MM.1S (cell line): ENCODE measurements at regions not wholly inside any gene's neighbourhood (a gene's known extent, or its start where the extent isn't known, plus 50 kb on each side); places are given as distances from the start of the nearest gene placed in this dataset.

Experiments
- DNase-seq: peaks from one replicate; pipeline ENCODE4 v3.0.0-alpha.2; 2015
- H2AFZ ChIP-seq: fragments of 300-600 bp; sonication (generic); 2 replicates; pipeline ENCODE4 v1.6.0; 2016; ENCODE audit warnings: antibody characterized with exemption, low read length
- H3F3A ChIP-seq: fragments of 300-600 bp; sonication (generic); 2 replicates; pipeline ENCODE4 v1.6.1; 2016; ENCODE audit warnings: mild to moderate bottlenecking, antibody characterized with exemption, low read length, moderate library complexity, mixed read lengths; ENCODE audit not compliant: insufficient read depth
- H3K27ac ChIP-seq: fragments of 300-600 bp; sonication (generic); 2 replicates; pipeline ENCODE4 v1.5.1; 2016; ENCODE audit warnings: mild to moderate bottlenecking, low read length
- H3K27me3 ChIP-seq: fragments of 300-600 bp; sonication (generic); replicated peaks from 2 replicates; pipeline ENCODE4 v1.6.0; 2016; ENCODE audit warnings: low read length; ENCODE audit not compliant: insufficient read depth
- H3K36me3 ChIP-seq: fragments of 300-600 bp; sonication (generic); replicated peaks from 2 replicates; pipeline ENCODE4 v1.6.1; 2016; ENCODE audit warnings: mild to moderate bottlenecking, low read length, mixed read lengths; ENCODE audit not compliant: insufficient read depth
- H3K4me1 ChIP-seq: fragments of 300-600 bp; sonication (generic); 2 replicates; pipeline ENCODE4 v1.6.1; 2016; ENCODE audit warnings: low read length, mixed read lengths
- H3K4me2 ChIP-seq: fragments of 300-600 bp; sonication (generic); 2 replicates; pipeline ENCODE4 v1.6.0; 2016; ENCODE audit warnings: low read depth, low read length
- H3K4me3 ChIP-seq: fragments of 300-600 bp; sonication (generic); 2 replicates; pipeline ENCODE4 v1.5.1; 2016; ENCODE audit warnings: low read length, mixed read lengths
- H3K79me2 ChIP-seq: fragments of 300-600 bp; sonication (generic); 2 replicates; pipeline ENCODE4 v1.6.1; 2016; ENCODE audit warnings: mixed run types, low read length, mixed read lengths
- H3K9ac ChIP-seq: fragments of 300-600 bp; sonication (generic); 2 replicates; pipeline ENCODE4 v1.6.1; 2016; ENCODE audit warnings: low read length, mixed read lengths
- H3K9me2 ChIP-seq: fragments of 300-600 bp; sonication (generic); replicated peaks from 2 replicates; pipeline ENCODE4 v1.6.1; 2016; ENCODE audit warnings: mild to moderate bottlenecking, low read length, mixed read lengths; ENCODE audit not compliant: insufficient read depth
- H3K9me3 ChIP-seq: fragments of 300-600 bp; sonication (generic); replicated peaks from 2 replicates; pipeline ENCODE4 v1.6.1; 2016; ENCODE audit warnings: mild to moderate bottlenecking, low read length, mixed read lengths; ENCODE audit not compliant: insufficient read depth
- H4K20me1 ChIP-seq: fragments of 300-600 bp; sonication (generic); 2 replicates; pipeline ENCODE4 v1.6.1; 2016; ENCODE audit warnings: mild to moderate bottlenecking, low read length, moderate library complexity, mixed read lengths; ENCODE audit not compliant: insufficient read depth
- EZH2 ChIP-seq: fragments of 300-600 bp; sonication (generic); optimal IDR thresholded peaks from 2 replicates; pipeline ENCODE3; 2017; ENCODE audit warnings: low read depth, mild to moderate bottlenecking, antibody characterized with exemption, low read length, mixed read lengths
- EZH2phosphoT487 ChIP-seq: fragments of 300-600 bp; sonication (generic); IDR thresholded peaks from 2 replicates; pipeline ENCODE4 v1.6.1; 2018; ENCODE audit warnings: antibody characterized with exemption, low read length
- TF ChIP-seq, protein P1 (sequence below): fragments of 300-600 bp; sonication (generic); IDR thresholded peaks from 2 replicates; pipeline ENCODE4 v1.5.1; 2016; ENCODE audit warnings: antibody characterized with exemption, low read length, mixed read lengths

GRCh38 chr12:27905285-27906126 is 67.0 kb downstream of the PTHLH start:
- no peak overlapping the region for H3K9ac ChIP-seq
- no peak overlapping the region for H3K4me2 ChIP-seq
- H3K36me3 ChIP-seq, result no peaks in the 10 kb centered on the region
- no peak overlapping the region for H2AFZ ChIP-seq
- no peaks in the 10 kb centered on the region for H3K27me3 ChIP-seq
- no peaks in the 10 kb centered on the region for H3K4me1 ChIP-seq
- H3K79me2 ChIP-seq, result no peaks in the 10 kb centered on the region
- no peak overlapping the region for H3K4me3 ChIP-seq
- no peak overlapping the region for H3K27ac ChIP-seq
- DNase-seq, result no peak
- no peaks in the 10 kb centered on the region for H3F3A ChIP-seq
- TF ChIP-seq EZH2phosphoT487, result no peak
- TF ChIP-seq, protein P1, sequence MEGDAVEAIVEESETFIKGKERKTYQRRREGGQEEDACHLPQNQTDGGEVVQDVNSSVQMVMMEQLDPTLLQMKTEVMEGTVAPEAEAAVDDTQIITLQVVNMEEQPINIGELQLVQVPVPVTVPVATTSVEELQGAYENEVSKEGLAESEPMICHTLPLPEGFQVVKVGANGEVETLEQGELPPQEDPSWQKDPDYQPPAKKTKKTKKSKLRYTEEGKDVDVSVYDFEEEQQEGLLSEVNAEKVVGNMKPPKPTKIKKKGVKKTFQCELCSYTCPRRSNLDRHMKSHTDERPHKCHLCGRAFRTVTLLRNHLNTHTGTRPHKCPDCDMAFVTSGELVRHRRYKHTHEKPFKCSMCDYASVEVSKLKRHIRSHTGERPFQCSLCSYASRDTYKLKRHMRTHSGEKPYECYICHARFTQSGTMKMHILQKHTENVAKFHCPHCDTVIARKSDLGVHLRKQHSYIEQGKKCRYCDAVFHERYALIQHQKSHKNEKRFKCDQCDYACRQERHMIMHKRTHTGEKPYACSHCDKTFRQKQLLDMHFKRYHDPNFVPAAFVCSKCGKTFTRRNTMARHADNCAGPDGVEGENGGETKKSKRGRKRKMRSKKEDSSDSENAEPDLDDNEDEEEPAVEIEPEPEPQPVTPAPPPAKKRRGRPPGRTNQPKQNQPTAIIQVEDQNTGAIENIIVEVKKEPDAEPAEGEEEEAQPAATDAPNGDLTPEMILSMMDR, result no peak
- no peak for TF ChIP-seq EZH2
- no peaks in the 10 kb centered on the region for H3K9me3 ChIP-seq
- H4K20me1 ChIP-seq, result no peaks in the 10 kb centered on the region
- no peaks in the 10 kb centered on the region for H3K9me2 ChIP-seq

- no peak overlapping the region for H3K27ac ChIP-seq
- no peaks in the 10 kb centered on the region for H3F3A ChIP-seq
- no peak overlapping the region for H3K9ac ChIP-seq
These were observed 69.9 kb downstream of the PTHLH start for GRCh38 chr12:27902651-27903050.

DNA sequence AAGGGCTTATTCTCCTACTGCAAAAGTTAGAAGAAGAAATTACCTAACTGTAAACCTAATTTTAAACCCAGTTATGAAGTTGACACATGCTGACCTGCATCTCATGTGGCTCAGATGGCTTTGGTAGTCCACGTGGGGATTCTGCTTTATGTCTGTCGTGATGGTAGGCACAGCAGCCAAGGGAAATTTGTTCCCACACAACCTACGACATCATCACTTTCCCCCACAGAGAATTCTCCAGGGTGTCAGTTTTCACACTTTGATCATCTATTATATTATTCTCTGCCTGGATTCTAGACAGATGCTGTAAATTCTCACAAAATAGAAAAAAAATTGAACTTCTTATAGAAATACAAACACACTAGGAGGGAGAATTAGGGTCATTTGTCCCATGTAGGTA is 70.6 kb downstream of the PTHLH start:
- Histone ChIP-seq H3F3A (no peaks in the 10 kb centered on the region), H4K20me1 (no peaks in the 10 kb centered on the region), H2AFZ (no peak overlapping the region), H3K4me1 (no peaks in the 10 kb centered on the region), H3K4me3 (no peak overlapping the region), H3K27ac (no peak overlapping the region), H3K4me2 (no peak overlapping the region), H3K9ac (no peak overlapping the region), H3K36me3 (no peaks in the 10 kb centered on the region), H3K9me3 (no peaks in the 10 kb centered on the region), H3K79me2 (no peaks in the 10 kb centered on the region), H3K27me3 (no peaks in the 10 kb centered on the region), H3K9me2 (no peaks in the 10 kb centered on the region)
- TF ChIP-seq EZH2phosphoT487 (no peak), EZH2 (no peak)
- TF ChIP-seq, protein P1, result no peak
- DNase-seq, result no peak

More at GRCh38 chr12:27902651-27903050, 69.9 kb downstream of the PTHLH start:
- Histone ChIP-seq H3K9me3 (no peaks in the 10 kb centered on the region), H3K36me3 (no peaks in the 10 kb centered on the region), H4K20me1 (no peaks in the 10 kb centered on the region), H2AFZ (no peak overlapping the region), H3K4me3 (no peak overlapping the region), H3K4me2 (no peak overlapping the region), H3K27me3 (no peaks in the 10 kb centered on the region), H3K4me1 (no peaks in the 10 kb centered on the region), H3K79me2 (no peaks in the 10 kb centered on the region), H3K9me2 (no peaks in the 10 kb centered on the region)
- TF ChIP-seq, protein P1, result no peak
- TF ChIP-seq EZH2phosphoT487, result no peak
- no peak for DNase-seq
